PC-3 (cell line): ENCODE measurements at regions not wholly inside any gene's neighbourhood (a gene's known extent, or its start where the extent isn't known, plus 50 kb on each side); places are given as distances from the start of the nearest gene placed in this dataset.

ENCODE experiments used
- ATAC-seq: fragments of 200-7000 bp; cut with Tn5 transposase; 2 replicates; pipeline ENCODE4 v1.9.1; 2020; ENCODE audit warnings: mild to moderate bottlenecking, moderate library complexity
- BruUV-seq: library from RNA; stranded (reverse); fragments of 400-500 nt; replicated peaks from 2 replicates; lab custom pipeline; 2021; lab: Mats Ljungman, UMichigan
- CTCF ChIA-PET: fragments of 300-600 bp; sonication (Branson Sonifier 250); formaldehyde crosslinking; loops from one replicate; lab custom pipeline; 2022; ENCODE audit warnings: antibody characterized with exemption; lab: Charles Lee
- POLR2A ChIA-PET: fragments of 300-600 bp; sonication (Branson Sonifier 250); formaldehyde crosslinking; loops from one replicate; lab custom pipeline; 2022; ENCODE audit warnings: antibody characterized with exemption; ENCODE audit not compliant: unreplicated experiment; lab: Charles Lee
- DNase-seq: peaks from one replicate; pipeline ENCODE4 v3.0.0-alpha.2; 2015
- H2AFZ ChIP-seq: fragments of 300-600 bp; sonication (generic); 2 replicates; pipeline ENCODE4 v1.6.0; 2016; ENCODE audit warnings: antibody characterized with exemption, low read length
- H3F3A ChIP-seq: fragments of 300-600 bp; sonication (generic); one replicate; pipeline ENCODE4 v1.6.0; 2017; ENCODE audit warnings: antibody characterized with exemption, low read length, control low read depth, mild to moderate bottlenecking; ENCODE audit not compliant: unreplicated experiment
- H3K27ac ChIP-seq: fragments of 300-600 bp; sonication (generic); 2 replicates; pipeline ENCODE4 v1.5.1; 2016; ENCODE audit warnings: mild to moderate bottlenecking, low read length
- H3K27me3 ChIP-seq: fragments of 300-600 bp; sonication (generic); 2 replicates; pipeline ENCODE4 v1.6.1; 2016; ENCODE audit warnings: low read length, mixed read lengths
- H3K36me3 ChIP-seq: fragments of 300-600 bp; sonication (generic); 2 replicates; pipeline ENCODE4 v1.6.1; 2016; ENCODE audit warnings: low read depth, mixed run types, low read length, mixed read lengths
- H3K4me1 ChIP-seq: fragments of 300-600 bp; sonication (generic); 2 replicates; pipeline ENCODE4 v1.5.1; 2016; ENCODE audit warnings: low read length; ENCODE audit not compliant: insufficient read depth
- H3K4me2 ChIP-seq: fragments of 300-600 bp; sonication (generic); 2 replicates; pipeline ENCODE4 v1.6.0; 2016; ENCODE audit warnings: low read length
- H3K4me3 ChIP-seq: fragments of 300-600 bp; sonication (generic); 2 replicates; pipeline ENCODE4 v1.5.1; 2016; ENCODE audit warnings: mild to moderate bottlenecking, low read length, mixed read lengths
- H3K79me2 ChIP-seq: fragments of 300-600 bp; sonication (generic); 2 replicates; pipeline ENCODE4 v1.6.1; 2017; ENCODE audit warnings: low read length, mixed read lengths
- H3K9ac ChIP-seq: fragments of 300-600 bp; sonication (generic); 2 replicates; pipeline ENCODE4 v1.6.0; 2016; ENCODE audit warnings: mild to moderate bottlenecking, low read length
- H3K9me2 ChIP-seq: fragments of 300-600 bp; sonication (generic); replicated peaks from 2 replicates; pipeline ENCODE4 v1.6.1; 2016; ENCODE audit warnings: mixed run types, low read length, mixed read lengths
- H3K9me3 ChIP-seq: fragments of 300-600 bp; sonication (generic); 2 replicates; pipeline ENCODE4 v1.6.1; 2016; ENCODE audit warnings: low read length, mixed read lengths
- H4K20me1 ChIP-seq: fragments of 300-600 bp; sonication (generic); 2 replicates; pipeline ENCODE4 v1.6.1; 2016; ENCODE audit warnings: low read length, mixed read lengths
- EZH2 ChIP-seq: fragments of 300-600 bp; sonication (generic); IDR thresholded peaks from one replicate; pipeline ENCODE4 v1.6.1; 2017; ENCODE audit warnings: antibody characterized with exemption, mild to moderate bottlenecking, low read length; ENCODE audit not compliant: unreplicated experiment
- EZH2phosphoT487 ChIP-seq: fragments of 300-600 bp; sonication (generic); IDR thresholded peaks from 2 replicates; pipeline ENCODE4 v1.6.1; 2018; ENCODE audit warnings: mild to moderate bottlenecking, antibody characterized with exemption, low read length, borderline replicate concordance
- intact Hi-C: fragments of 100-400 bp; cut with micrococcal nuclease; formaldehyde crosslinking; loops from 2 replicates; pipeline ENCODE4 v1.9.0; 2023
- TF ChIP-seq, protein P1 (sequence below): fragments of 300-600 bp; sonication (generic); conservative IDR thresholded peaks from 2 replicates; pipeline ENCODE4 v1.5.1; 2017; ENCODE audit warnings: antibody characterized with exemption, low read depth, mild to moderate bottlenecking, low read length

GRCh38 chr2:138210487-138210886 is 246.2 kb downstream of the HNMT start:
- H3K36me3 ChIP-seq: no peaks in the 10 kb centered on the region
- no peak overlapping the region for H3K9ac ChIP-seq
- H3K4me3 ChIP-seq: no peak overlapping the region
- DNase-seq (no peak), ATAC-seq (no peak)
- H3K27me3 ChIP-seq: no peaks in the 10 kb centered on the region
- CTCF ChIA-PET: no interaction called here
- H3K9me3 ChIP-seq: no peaks in the 10 kb centered on the region
- H3K4me2 ChIP-seq: no peak overlapping the region
- H2AFZ ChIP-seq: no peak overlapping the region
- H3F3A ChIP-seq: no peaks in the 10 kb centered on the region
- H3K9me2 ChIP-seq: no peaks in the 10 kb centered on the region
- intact Hi-C loops: no loop called here
- H4K20me1 ChIP-seq: no peaks in the 10 kb centered on the region
- no peak overlapping the region for H3K27ac ChIP-seq
- POLR2A ChIA-PET: no interaction called here
- BruUV-seq: no TSS peak
- TF ChIP-seq, protein P1, sequence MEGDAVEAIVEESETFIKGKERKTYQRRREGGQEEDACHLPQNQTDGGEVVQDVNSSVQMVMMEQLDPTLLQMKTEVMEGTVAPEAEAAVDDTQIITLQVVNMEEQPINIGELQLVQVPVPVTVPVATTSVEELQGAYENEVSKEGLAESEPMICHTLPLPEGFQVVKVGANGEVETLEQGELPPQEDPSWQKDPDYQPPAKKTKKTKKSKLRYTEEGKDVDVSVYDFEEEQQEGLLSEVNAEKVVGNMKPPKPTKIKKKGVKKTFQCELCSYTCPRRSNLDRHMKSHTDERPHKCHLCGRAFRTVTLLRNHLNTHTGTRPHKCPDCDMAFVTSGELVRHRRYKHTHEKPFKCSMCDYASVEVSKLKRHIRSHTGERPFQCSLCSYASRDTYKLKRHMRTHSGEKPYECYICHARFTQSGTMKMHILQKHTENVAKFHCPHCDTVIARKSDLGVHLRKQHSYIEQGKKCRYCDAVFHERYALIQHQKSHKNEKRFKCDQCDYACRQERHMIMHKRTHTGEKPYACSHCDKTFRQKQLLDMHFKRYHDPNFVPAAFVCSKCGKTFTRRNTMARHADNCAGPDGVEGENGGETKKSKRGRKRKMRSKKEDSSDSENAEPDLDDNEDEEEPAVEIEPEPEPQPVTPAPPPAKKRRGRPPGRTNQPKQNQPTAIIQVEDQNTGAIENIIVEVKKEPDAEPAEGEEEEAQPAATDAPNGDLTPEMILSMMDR: no peak
- no peak for TF ChIP-seq EZH2phosphoT487
- TF ChIP-seq EZH2: no peak
- H3K79me2 ChIP-seq: no peaks in the 10 kb centered on the region
- peaks cover 10% of the 10 kb centered on the region for H3K4me1 ChIP-seq

GRCh38 chr2:138212434-138212833 is 248.2 kb downstream of the HNMT start:
- no peaks in the 10 kb centered on the region for H3K9me2 ChIP-seq
- ChIA-PET CTCF (no interaction called here), POLR2A (no interaction called here)
- intact Hi-C loops: no loop called here
- no peak overlapping the region for H3K27ac ChIP-seq
- no peak overlapping the region for H3K9ac ChIP-seq
- DNase-seq (no peak), ATAC-seq (no peak)
- H3K9me3 ChIP-seq: no peaks in the 10 kb centered on the region
- no peak overlapping the region for H3K4me3 ChIP-seq
- H3F3A ChIP-seq: no peaks in the 10 kb centered on the region
- H3K79me2 ChIP-seq: no peaks in the 10 kb centered on the region
- peaks cover 10% of the 10 kb centered on the region for H3K4me1 ChIP-seq
- TF ChIP-seq, protein P1: no peak
- TF ChIP-seq EZH2: no peak
- no peak for TF ChIP-seq EZH2phosphoT487
- H2AFZ ChIP-seq: no peak overlapping the region
- no peaks in the 10 kb centered on the region for H3K36me3 ChIP-seq
- no peaks in the 10 kb centered on the region for H4K20me1 ChIP-seq
- BruUV-seq: no TSS peak
- no peaks in the 10 kb centered on the region for H3K27me3 ChIP-seq
- H3K4me2 ChIP-seq: no peak overlapping the region

DNA sequence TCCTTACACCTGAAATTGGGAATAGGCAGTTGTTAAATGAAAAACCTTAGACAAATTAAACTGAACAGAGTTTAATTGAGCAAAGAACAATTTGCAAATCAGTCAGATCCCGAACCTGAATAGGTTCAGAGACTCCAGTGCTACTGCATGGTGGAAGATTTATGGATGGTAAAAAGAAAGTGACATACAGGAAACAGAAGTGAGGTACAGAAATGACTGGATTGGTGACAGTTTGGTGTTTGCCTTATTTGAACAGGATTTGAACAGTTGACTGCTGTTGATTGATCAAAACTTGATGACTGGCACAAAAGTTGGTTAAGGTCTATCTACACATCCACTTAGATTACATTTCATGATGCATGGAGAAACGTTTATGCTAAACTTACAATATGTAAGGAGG is 248.8 kb downstream of the HNMT start:
- POLR2A ChIA-PET: no interaction called here

More for the DNA sequence above, 248.8 kb downstream of the HNMT start:
- no peaks in the 10 kb centered on the region for H4K20me1 ChIP-seq
- no peaks in the 10 kb centered on the region for H3K9me2 ChIP-seq
- no peaks in the 10 kb centered on the region for H3K36me3 ChIP-seq
- H3K4me3 ChIP-seq: no peak overlapping the region
- CTCF ChIA-PET: no interaction called here
- no peaks in the 10 kb centered on the region for H3K79me2 ChIP-seq
- no peak overlapping the region for H2AFZ ChIP-seq
- H3K9ac ChIP-seq: no peak overlapping the region
- H3K9me3 ChIP-seq: no peaks in the 10 kb centered on the region
- H3K4me1 ChIP-seq: peaks cover 10% of the 10 kb centered on the region
- intact Hi-C loops: no loop called here
- no peaks in the 10 kb centered on the region for H3K27me3 ChIP-seq
- DNase-seq: no peak
- no peak overlapping the region for H3K27ac ChIP-seq
- BruUV-seq: no TSS peak
- no peaks in the 10 kb centered on the region for H3F3A ChIP-seq
- no peak for ATAC-seq
- TF ChIP-seq, protein P1: no peak
- TF ChIP-seq EZH2phosphoT487 (no peak), EZH2 (no peak)
- no peak overlapping the region for H3K4me2 ChIP-seq
